ENCODE measurements at regions not wholly inside any gene's neighbourhood (a gene's known extent, or its start where the extent isn't known, plus 50 kb on each side); places are given as distances from the start of the nearest gene placed in this dataset.

DNA sequence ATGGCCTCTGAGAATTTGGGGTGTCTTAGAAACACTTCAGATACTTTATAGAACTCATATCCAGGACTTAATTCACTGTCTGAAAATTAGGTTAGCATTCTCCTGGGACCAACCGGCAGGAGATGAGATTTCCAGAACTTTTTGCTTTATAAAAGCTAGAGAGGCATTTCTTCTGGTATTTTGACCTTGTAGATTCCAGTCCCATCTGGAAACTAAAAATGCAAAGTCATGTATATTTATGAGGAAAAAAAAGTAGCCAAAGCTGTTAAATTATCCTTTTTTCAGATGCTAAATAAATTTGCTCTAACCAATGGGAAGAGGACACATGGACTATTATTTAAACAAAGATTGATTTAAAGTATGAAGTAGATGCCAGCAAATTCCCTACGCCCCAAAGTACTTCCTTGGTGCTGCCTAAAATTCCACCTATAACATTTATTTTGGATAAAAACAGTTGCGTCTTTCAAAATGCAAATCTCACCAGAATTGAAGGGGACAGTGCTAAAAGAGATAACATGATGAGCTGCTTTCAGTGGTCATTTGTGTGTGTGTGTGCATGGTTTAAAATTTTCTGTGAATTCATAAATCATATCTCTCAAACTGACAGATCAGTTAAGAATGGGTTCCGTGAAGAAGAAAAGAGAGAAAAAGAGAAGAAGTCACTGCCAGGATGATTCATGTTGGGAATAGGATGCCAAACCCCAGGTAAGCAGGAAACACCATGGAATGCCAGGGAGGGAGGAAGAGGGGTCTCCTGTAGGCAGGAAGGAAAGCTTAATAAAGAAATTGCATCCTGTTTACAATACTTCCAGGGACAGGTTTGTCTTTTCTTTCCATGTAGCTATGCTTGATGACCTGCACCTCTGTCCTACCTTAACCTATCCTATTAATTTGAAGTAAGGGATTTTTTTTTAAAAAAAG, 97.7 kb upstream of the RGS6 start:
- no peak for DNase-seq

DNA sequence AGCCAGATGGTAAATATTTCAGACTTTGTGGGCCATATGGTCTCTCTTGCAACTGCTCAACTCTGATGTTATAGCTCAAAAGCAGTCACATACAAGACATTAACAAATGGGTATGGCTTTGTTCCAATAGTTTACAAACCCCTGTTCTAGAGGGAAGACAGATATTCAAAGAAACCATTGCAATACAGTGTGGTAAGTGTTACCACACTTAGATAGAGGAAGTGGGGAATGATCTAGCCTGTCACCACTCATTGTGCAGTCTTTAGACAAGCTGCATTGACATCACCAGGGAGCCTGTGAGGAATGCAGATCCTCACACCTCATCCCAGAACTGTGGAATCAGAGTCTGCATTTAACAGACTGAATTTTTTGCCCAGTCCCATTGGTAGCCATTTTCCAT, 80.0 kb upstream of the RGS6 start:
- no peak for DNase-seq

DNA sequence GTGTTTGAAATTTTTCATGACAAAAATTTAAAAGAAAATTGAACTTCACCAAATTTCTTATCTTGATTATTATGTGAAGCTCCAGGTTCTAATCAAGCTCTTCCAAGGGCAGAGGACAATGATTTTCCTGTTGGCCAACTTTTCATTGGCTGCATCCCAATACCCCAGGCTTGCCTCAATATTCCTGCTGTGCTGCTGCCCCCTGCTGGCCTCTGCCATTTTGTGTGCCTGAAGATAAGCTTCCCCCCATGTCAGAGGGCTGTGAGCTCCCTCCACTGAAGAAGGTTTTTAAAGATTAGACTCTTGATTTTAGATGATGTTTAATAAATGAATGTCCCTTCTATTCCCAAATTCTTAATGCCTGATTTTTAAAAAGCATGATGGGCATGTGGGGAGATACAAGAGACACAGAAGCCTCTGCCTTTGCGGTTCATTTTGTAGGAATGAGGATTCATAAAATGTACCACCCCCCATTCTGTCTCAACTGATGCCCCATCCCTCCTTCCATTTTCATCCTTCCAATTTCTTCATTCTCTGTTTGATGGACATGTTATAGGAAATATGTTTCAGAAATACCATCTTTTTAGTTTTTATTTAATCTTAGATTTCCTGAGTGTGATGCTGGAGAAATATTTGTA, 76.7 kb upstream of the RGS6 start:
- peak; percentile 35 for DNase-seq

DNA sequence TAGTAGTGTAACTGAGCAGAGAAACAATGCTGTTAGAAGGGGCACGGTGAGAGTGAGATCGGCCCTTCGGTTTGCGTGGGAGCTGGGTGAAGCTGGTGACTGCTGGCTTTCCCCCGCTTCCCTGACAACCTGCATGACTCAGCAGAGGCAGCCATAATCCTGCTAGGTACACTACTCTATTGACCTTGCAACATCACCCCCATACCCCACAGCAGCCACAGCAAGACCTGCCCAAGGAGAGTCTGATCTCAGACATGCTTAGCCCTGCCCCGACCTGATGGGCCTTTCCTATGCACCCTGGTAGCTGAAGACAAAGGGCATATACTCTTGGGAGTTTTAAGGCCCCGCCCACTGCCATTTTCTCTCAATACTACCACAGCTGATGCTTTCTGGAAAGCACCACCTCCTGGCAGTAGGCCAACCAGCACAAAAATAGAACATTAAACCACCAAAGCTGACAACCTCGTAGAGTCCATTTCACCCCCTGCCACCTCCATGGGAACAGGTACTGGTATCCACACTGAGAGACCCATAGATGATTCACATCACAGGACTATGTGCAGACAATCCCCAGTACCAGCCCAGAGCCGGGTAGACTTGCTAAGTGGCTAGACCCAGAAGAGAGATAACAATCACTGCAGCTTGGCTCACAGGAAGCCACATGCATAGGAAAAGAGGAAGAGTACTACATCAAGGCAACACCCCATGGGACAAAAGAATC, 75.9 kb upstream of the RGS6 start:
- DNase-seq: no peak

DNA sequence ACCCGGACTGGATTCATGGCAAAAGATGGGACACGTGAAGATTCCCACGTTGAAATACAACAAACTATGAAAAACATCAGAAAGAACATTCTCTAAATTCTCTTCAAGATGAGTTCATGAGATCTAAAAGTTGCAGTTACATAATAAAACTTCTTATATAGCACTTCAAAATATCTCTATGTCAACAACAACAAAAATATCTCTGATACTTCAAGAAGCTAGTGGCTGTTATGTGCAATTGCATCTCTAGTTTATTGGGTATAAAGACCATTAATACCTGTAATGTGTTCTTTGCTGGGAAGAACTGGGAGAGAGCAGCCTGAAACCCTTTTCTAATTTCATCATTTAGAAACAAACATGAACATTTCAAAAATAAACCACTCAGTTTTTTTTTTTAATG, 69.2 kb upstream of the RGS6 start:
- DNase-seq: no peak

DNA sequence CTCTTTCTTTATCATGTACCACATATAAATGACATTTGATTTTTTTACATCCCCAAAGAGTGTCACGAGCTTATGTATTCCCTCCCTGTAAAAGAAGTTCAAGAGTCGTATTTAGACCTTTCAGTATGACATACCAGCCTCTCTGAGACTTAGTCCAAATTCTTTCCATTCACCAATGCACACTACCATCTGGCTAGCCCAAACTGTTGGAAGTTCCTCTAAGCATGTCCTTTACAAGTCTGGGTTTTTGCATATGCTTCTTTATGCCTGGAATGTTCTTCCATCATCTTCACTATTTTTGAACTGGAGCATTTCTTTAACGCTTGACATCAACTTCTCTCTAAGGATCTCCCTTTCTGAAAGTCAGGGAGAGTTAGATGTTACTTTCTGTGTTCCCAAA, 68.5 kb upstream of the RGS6 start:
- DNase-seq: no peak

Data from NCI-H524 treated with DMSO at 0.1 percent for 48 hours (cell line).